Neural progenitor cell (in vitro differentiated cells): ENCODE measurements at regions not wholly inside any gene's neighbourhood (a gene's known extent, or its start where the extent isn't known, plus 50 kb on each side); places are given as distances from the start of the nearest gene placed in this dataset. TPM values are rescaled to one million over a fixed set of nuclear protein-coding genes. Genes with fewer than 3 reads are reported as not detected.

Source experiments
- DNase-seq: peaks from one replicate; pipeline ENCODE4 v3.0.0-alpha.2; 2016; ENCODE audit warnings: low spot score
- H2AFZ ChIP-seq: fragments of 200-600 bp; sonication (generic); replicated peaks from 2 replicates; pipeline ENCODE4 v1.6.1; 2016; ENCODE audit warnings: antibody characterized with exemption
- H3F3A ChIP-seq: fragments of 200-600 bp; sonication (generic); 2 replicates; pipeline ENCODE4 v1.6.1; 2016; ENCODE audit warnings: antibody characterized with exemption, low read depth
- H3K27ac ChIP-seq: fragments of 200-600 bp; sonication (generic); 2 replicates; pipeline ENCODE4 v1.5.1; 2016; ENCODE audit warnings: mild to moderate bottlenecking
- H3K27me3 ChIP-seq: fragments of 200-600 bp; sonication (generic); 2 replicates; pipeline ENCODE4 v1.6.1; 2016; ENCODE audit warnings: mild to moderate bottlenecking, moderate library complexity
- H3K36me3 ChIP-seq: fragments of 200-600 bp; sonication (generic); 2 replicates; pipeline ENCODE4 v1.5.1; 2016
- H3K4me1 ChIP-seq: fragments of 200-600 bp; sonication (generic); 2 replicates; pipeline ENCODE4 v1.6.1; 2016; ENCODE audit warnings: mixed run types
- H3K4me2 ChIP-seq: fragments of 200-600 bp; sonication (generic); 2 replicates; pipeline ENCODE4 v1.6.1; 2016
- H3K4me3 ChIP-seq: fragments of 200-600 bp; sonication (generic); 2 replicates; pipeline ENCODE4 v1.5.1; 2016
- H3K79me2 ChIP-seq: fragments of 200-600 bp; sonication (generic); 2 replicates; pipeline ENCODE4 v1.6.1; 2016; ENCODE audit warnings: low read depth
- H3K9ac ChIP-seq: fragments of 200-600 bp; sonication (generic); 2 replicates; pipeline ENCODE4 v1.6.1; 2016
- H3K9me3 ChIP-seq: fragments of 200-600 bp; sonication (generic); 2 replicates; pipeline ENCODE4 v1.5.1; 2016; ENCODE audit warnings: low read depth
- H4K20me1 ChIP-seq: fragments of 200-600 bp; sonication (generic); 2 replicates; pipeline ENCODE4 v1.6.1; 2016; ENCODE audit warnings: low read depth
- H3K27ac Mint-ChIP-seq: 3 replicates; pipeline ENCODE4 v1.8.0; 2021; ENCODE audit warnings: mixed read lengths
- H3K27me3 Mint-ChIP-seq: 2 replicates; pipeline ENCODE4 v1.8.0; 2022; ENCODE audit warnings: low read depth, mild to moderate bottlenecking, inconsistent platforms, moderate library complexity, mixed read lengths; ENCODE audit not compliant: insufficient read depth
- H3K36me3 Mint-ChIP-seq: 3 replicates; pipeline ENCODE4 v1.8.0; 2021; ENCODE audit warnings: mixed read lengths
- H3K4me1 Mint-ChIP-seq: 3 replicates; pipeline ENCODE4 v1.8.0; 2021; ENCODE audit warnings: mixed read lengths
- H3K4me3 Mint-ChIP-seq: 3 replicates; pipeline ENCODE4 v1.8.0; 2021; ENCODE audit warnings: mild to moderate bottlenecking, moderate library complexity, mixed read lengths
- H3K9me3 Mint-ChIP-seq: 3 replicates; pipeline ENCODE4 v1.8.0; 2020; ENCODE audit warnings: mixed read lengths
- EZH2 ChIP-seq: fragments of 200-600 bp; sonication (generic); IDR thresholded peaks from 2 replicates; pipeline ENCODE4 v1.6.1; 2017; ENCODE audit warnings: antibody characterized with exemption, mild to moderate bottlenecking, moderate library complexity
- EZH2phosphoT487 ChIP-seq: fragments of 200-600 bp; sonication (generic); IDR thresholded peaks from 2 replicates; pipeline ENCODE4 v1.6.1; 2017; ENCODE audit warnings: antibody characterized with exemption
- microRNA-seq: library from miRNA; unstranded; fragments of <30 nt; microRNA quantifications from one replicate; pipeline ENCODE4, GENCODE V29; 2016
- small RNA-seq: library from RNA; depleted of rRNA; stranded (forward); fragments of <200 nt; gene quantifications from one replicate; pipeline ENCODE3, GENCODE V24; 2015
- TF ChIP-seq, protein P1 (sequence below): fragments of 200-600 bp; sonication (generic); IDR thresholded peaks from 2 replicates; pipeline ENCODE4 v1.5.1; 2017; ENCODE audit warnings: antibody characterized with exemption, mild to moderate bottlenecking

- Histone ChIP-seq H3K79me2 (no peaks in the 10 kb centered on the region), H2AFZ (no peak overlapping the region), H3K9ac (no peak overlapping the region), H4K20me1 (no peaks in the 10 kb centered on the region), H3K4me1 (peaks cover 7% of the 10 kb centered on the region), H3K27me3 (no peaks in the 10 kb centered on the region), H3K4me3 (no peak overlapping the region), H3K27ac (no peak overlapping the region), H3F3A (no peaks in the 10 kb centered on the region), H3K9me3 (no peaks in the 10 kb centered on the region), H3K4me2 (no peak overlapping the region), H3K36me3 (no peaks in the 10 kb centered on the region)
- H3K27ac Mint-ChIP-seq, result no peak overlapping the region
- TF ChIP-seq, protein P1, sequence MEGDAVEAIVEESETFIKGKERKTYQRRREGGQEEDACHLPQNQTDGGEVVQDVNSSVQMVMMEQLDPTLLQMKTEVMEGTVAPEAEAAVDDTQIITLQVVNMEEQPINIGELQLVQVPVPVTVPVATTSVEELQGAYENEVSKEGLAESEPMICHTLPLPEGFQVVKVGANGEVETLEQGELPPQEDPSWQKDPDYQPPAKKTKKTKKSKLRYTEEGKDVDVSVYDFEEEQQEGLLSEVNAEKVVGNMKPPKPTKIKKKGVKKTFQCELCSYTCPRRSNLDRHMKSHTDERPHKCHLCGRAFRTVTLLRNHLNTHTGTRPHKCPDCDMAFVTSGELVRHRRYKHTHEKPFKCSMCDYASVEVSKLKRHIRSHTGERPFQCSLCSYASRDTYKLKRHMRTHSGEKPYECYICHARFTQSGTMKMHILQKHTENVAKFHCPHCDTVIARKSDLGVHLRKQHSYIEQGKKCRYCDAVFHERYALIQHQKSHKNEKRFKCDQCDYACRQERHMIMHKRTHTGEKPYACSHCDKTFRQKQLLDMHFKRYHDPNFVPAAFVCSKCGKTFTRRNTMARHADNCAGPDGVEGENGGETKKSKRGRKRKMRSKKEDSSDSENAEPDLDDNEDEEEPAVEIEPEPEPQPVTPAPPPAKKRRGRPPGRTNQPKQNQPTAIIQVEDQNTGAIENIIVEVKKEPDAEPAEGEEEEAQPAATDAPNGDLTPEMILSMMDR, result no peak
- TF ChIP-seq EZH2phosphoT487, result no peak
- TF ChIP-seq EZH2, result no peak
- peaks cover 10% of the 10 kb centered on the region for H3K9me3 Mint-ChIP-seq
- H3K36me3 Mint-ChIP-seq, result no peaks in the 10 kb centered on the region
- peaks cover 5% of the 10 kb centered on the region for H3K27me3 Mint-ChIP-seq
- peaks cover 33% of the 10 kb centered on the region for H3K4me1 Mint-ChIP-seq
- DNase-seq, result no peak
- H3K4me3 Mint-ChIP-seq, result no peak overlapping the region
Observed at GRCh38 chr5:7330256-7330655, 65.7 kb upstream of the ADCY2 start.

DNA sequence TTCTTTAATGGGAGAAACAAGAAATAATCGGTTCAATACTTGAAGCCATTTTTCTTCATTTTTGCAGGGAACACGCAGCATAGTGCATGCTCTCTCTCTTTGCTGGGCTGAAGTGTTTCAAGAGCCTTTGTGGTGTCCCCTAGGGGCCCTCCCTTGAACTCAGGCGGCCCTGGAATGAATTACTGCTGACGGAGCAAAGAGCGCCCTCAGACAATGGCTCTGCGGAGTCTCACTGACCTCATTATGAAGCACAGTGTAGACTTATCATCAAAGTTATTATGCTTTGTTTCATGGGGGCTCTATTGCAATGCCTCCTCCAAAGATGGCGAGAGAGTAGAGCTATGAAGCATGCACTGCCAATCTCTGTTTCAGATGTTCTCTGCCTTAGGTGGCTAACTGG is 64.8 kb upstream of the ADCY2 start:
- no peaks in the 10 kb centered on the region for H3K36me3 ChIP-seq
- no peaks in the 10 kb centered on the region for H3K9me3 ChIP-seq
- Mint-ChIP-seq H3K36me3 (no peaks in the 10 kb centered on the region), H3K27me3 (peaks cover 5% of the 10 kb centered on the region), H3K4me3 (no peak overlapping the region), H3K4me1 (peaks cover 33% of the 10 kb centered on the region), H3K9me3 (peaks cover 10% of the 10 kb centered on the region), H3K27ac (peak overlapping the region; percentile 88)
- no peaks in the 10 kb centered on the region for H3F3A ChIP-seq
- no peak overlapping the region for H3K27ac ChIP-seq
- H3K27me3 ChIP-seq, result no peaks in the 10 kb centered on the region
- no peak overlapping the region for H3K9ac ChIP-seq
- no peak overlapping the region for H3K4me3 ChIP-seq
- no peak overlapping the region for H3K4me2 ChIP-seq
- no peak for TF ChIP-seq EZH2phosphoT487
- TF ChIP-seq, protein P1, result peak; percentile 3
- no peaks in the 10 kb centered on the region for H4K20me1 ChIP-seq
- H3K4me1 ChIP-seq, result peaks cover 7% of the 10 kb centered on the region
- no peak overlapping the region for H2AFZ ChIP-seq
- no peaks in the 10 kb centered on the region for H3K79me2 ChIP-seq
- peak; percentile 47 for DNase-seq

Small RNAs in the stretch of these regions (microRNA-seq; reads per million reads assigned to microRNA genes)
- gene MIR4278, result not detected

Small RNAs in the stretch of these regions (small RNA-seq; reads per million reads assigned to genes)
- gene RF00017 (not detected), gene RNA5SP176 (not detected)
